A673 (cell line): ENCODE measurements at regions not wholly inside any gene's neighbourhood (a gene's known extent, or its start where the extent isn't known, plus 50 kb on each side); places are given as distances from the start of the nearest gene placed in this dataset.

Source experiments
- BruUV-seq: library from RNA; stranded (reverse); fragments of 400-500 nt; replicated peaks from 2 replicates; lab custom pipeline; 2021; lab: Mats Ljungman, UMichigan
- CTCF ChIA-PET: fragments of 300-600 bp; sonication (Branson Sonifier 250); formaldehyde crosslinking; loops from one replicate; lab custom pipeline; 2022; ENCODE audit warnings: antibody characterized with exemption; lab: Charles Lee
- POLR2A ChIA-PET: fragments of 300-600 bp; sonication (Branson Sonifier 250); formaldehyde crosslinking; loops from one replicate; lab custom pipeline; 2022; ENCODE audit warnings: antibody characterized with exemption; ENCODE audit not compliant: low non-redundant PET; lab: Charles Lee
- DNase-seq: peaks from one replicate; pipeline ENCODE4 v3.0.0-alpha.2; 2015; ENCODE audit warnings: low spot score
- H3K27ac ChIP-seq: fragments of 200-600 bp; sonication (generic); 2 replicates; pipeline ENCODE4 v1.5.1; 2016; ENCODE audit warnings: mixed run types, low read depth, mild to moderate bottlenecking, mixed read lengths, antibody characterized with exemption, low read length; ENCODE audit not compliant: poor library complexity, severe bottlenecking
- H3K27me3 ChIP-seq: fragments of 200-600 bp; sonication (generic); replicated peaks from 2 replicates; pipeline ENCODE4 v1.6.1; 2017; ENCODE audit warnings: mixed run types, low read depth, mild to moderate bottlenecking, mixed read lengths, antibody characterized with exemption, low read length; ENCODE audit not compliant: insufficient read depth, poor library complexity
- H3K36me3 ChIP-seq: fragments of 200-600 bp; sonication (generic); 2 replicates; pipeline ENCODE4 v1.6.1; 2016; ENCODE audit warnings: mixed run types, mild to moderate bottlenecking, mixed read lengths, antibody characterized with exemption, low read length; ENCODE audit not compliant: insufficient read depth, poor library complexity, severe bottlenecking
- H3K4me1 ChIP-seq: fragments of 200-600 bp; sonication (generic); 2 replicates; pipeline ENCODE4 v1.6.1; 2017; ENCODE audit warnings: mixed run types, mild to moderate bottlenecking, mixed read lengths, antibody characterized with exemption, low read length; ENCODE audit not compliant: insufficient read depth, poor library complexity, severe bottlenecking
- H3K4me3 ChIP-seq: fragments of 200-600 bp; sonication (generic); 2 replicates; pipeline ENCODE4 v1.5.1; 2016; ENCODE audit warnings: low read depth, mixed run types, mild to moderate bottlenecking, mixed read lengths, low read length; ENCODE audit not compliant: poor library complexity, severe bottlenecking
- H3K9me3 ChIP-seq: fragments of 200-600 bp; sonication (generic); 2 replicates; pipeline ENCODE4 v1.6.1; 2016; ENCODE audit warnings: mixed run types, low read depth, mild to moderate bottlenecking, mixed read lengths, antibody characterized with exemption, low read length; ENCODE audit not compliant: poor library complexity, severe bottlenecking
- CTCF ChIP-seq: fragments of 300-800, 200-600 bp; sonication (generic); conservative IDR thresholded peaks from 2 replicates; pipeline ENCODE4 v1.5.1; 2017; ENCODE audit warnings: low read depth, mild to moderate bottlenecking, antibody characterized with exemption, low read length, moderate library complexity, mixed read lengths
- EZH2 ChIP-seq: fragments of 200-600 bp; sonication (generic); IDR thresholded peaks from 2 replicates; pipeline ENCODE4 v1.6.1; 2017; ENCODE audit warnings: borderline replicate concordance, low read depth, mild to moderate bottlenecking, mixed read lengths, antibody characterized with exemption, low read length; ENCODE audit not compliant: poor library complexity, severe bottlenecking
- intact Hi-C: fragments of 100-400 bp; cut with micrococcal nuclease; formaldehyde crosslinking; loops from one replicate; pipeline ENCODE4 v1.10.0; 2022; ENCODE audit not compliant: unreplicated experiment

DNA sequence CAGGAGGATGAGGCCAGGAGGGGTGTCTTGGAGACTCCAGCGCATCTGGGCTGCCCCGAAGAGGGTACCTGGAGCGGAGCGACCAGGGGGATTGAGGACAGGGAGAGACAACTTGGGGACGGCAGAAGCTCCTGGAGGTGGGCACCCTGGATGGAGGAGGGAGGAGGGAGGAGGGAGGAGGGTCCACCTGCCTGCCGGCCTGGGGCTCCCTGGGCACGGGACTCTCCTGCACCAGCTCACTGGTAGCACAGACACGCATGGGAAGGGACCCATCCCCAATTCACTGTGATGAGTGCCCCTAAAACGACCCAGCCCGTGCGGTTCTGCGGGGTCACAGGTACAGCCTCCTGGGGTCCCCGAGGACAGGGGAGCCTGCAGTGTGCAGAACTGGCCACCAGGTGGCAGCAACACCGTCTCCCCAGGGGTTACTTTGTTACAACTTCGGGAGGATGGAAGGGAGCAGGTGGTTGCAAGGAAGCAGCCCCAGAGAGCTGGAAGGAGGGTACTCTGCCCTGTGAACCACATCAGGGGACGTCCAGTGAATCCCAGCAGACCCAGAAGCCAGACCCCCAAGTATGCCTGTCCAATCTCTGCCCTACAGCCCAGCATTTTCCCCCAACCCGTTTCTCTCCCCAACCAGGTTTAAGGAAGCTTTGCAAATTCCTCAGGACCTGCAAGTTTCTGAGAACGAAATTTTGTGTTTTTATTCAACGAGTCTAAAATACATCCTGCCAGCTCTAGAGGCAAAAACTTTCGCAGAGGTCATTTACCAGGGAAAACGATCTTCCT is 482.4 kb downstream of the NPHP4 start:
- intact Hi-C loops = loop anchor here (1.0 to 5.0 kb wide), 4 partner anchors 112 to 465 kb away; no protein-coding TSS in a partner anchor
- Histone ChIP-seq H3K27ac (no peak overlapping the region), H3K27me3 (peaks cover 13% of the 10 kb centered on the region), H3K9me3 (no peaks in the 10 kb centered on the region), H3K36me3 (no peaks in the 10 kb centered on the region), H3K4me3 (no peak overlapping the region), H3K4me1 (no peaks in the 10 kb centered on the region)
- TF ChIP-seq EZH2 (no peak), CTCF (peak; percentile 94)
- no TSS peak for BruUV-seq
- DNase-seq = peak; percentile 56
- CTCF ChIA-PET = interaction anchor here (0.7 to 0.8 kb wide), 2 partner anchors 236 to 1630 kb away, joined by 3 to 6 read pairs; no protein-coding TSS in a partner anchor
- POLR2A ChIA-PET = no interaction called here

DNA sequence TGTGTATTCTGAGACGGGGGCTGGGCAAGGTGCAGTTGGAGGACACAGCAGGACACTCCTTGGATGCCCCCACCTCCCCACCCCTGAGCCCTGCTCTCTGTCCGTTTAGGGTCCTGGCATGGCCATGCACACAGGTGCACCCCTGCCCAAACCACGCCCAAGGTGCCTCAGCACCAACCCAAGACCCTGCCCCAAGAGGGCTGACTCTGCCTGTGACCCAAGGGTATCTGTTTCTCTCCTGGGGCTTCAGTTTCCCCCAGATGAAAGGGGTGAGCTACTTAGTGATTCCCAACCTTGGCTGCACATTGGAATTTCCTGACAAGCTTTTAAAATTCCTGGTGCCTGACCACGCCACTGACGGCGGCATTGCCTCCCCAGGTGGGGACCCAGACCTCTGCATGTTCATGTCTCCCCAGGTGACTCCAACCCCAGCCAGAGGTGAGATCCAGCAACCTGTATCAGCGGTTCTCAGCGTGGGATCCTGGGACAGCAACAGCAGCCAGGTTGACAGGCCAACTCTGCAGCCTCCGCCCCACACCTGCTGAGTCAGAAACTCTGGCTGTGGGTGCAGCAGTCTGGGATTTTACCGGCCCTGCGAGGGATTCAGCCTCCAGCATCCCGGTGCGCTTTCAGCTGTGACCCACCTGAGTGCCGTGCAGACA is 483.4 kb downstream of the NPHP4 start:
- H3K36me3 ChIP-seq = no peaks in the 10 kb centered on the region
- BruUV-seq = no TSS peak
- ChIA-PET CTCF (no interaction called here), POLR2A (no interaction called here)
- no peaks in the 10 kb centered on the region for H3K4me1 ChIP-seq
- H3K4me3 ChIP-seq = no peak overlapping the region
- DNase-seq = no peak
- no peak overlapping the region for H3K27ac ChIP-seq
- no peak for TF ChIP-seq EZH2
- TF ChIP-seq CTCF = no peak
- no peaks in the 10 kb centered on the region for H3K9me3 ChIP-seq
- H3K27me3 ChIP-seq = peaks cover 13% of the 10 kb centered on the region
- intact Hi-C loops = loop anchor here (2.0 kb wide), 1 partner anchor 408 kb away; no protein-coding TSS in a partner anchor

DNA sequence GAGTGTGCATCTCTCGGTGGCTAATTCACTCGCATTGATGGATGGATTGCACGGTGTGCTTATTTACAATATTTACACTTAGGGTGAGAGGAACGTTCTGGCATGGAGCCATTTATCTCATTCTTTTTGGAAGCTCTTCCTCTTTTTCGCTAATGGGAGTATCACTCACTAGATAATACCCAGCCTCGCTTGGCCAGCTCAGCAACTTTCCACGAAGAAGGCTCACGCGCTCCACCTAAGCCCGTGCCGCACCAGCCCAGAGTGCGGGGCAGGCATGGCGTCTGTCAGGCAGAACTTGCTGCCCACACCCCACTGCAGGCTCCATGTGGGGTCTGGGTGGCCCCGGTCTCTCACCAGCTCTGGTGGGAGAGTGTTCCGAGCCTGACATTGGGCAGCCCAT is 484.9 kb downstream of the NPHP4 start:
- POLR2A ChIA-PET = no interaction called here

More for the DNA sequence above, 484.9 kb downstream of the NPHP4 start:
- H3K27ac ChIP-seq = no peak overlapping the region
- no peaks in the 10 kb centered on the region for H3K36me3 ChIP-seq
- intact Hi-C loops = no loop called here
- BruUV-seq = no TSS peak
- no peak for DNase-seq
- H3K27me3 ChIP-seq = peaks cover 16% of the 10 kb centered on the region
- CTCF ChIA-PET = no interaction called here
- H3K4me3 ChIP-seq = no peak overlapping the region
- H3K9me3 ChIP-seq = no peaks in the 10 kb centered on the region
- TF ChIP-seq EZH2 = no peak
- TF ChIP-seq CTCF = no peak
- H3K4me1 ChIP-seq = no peaks in the 10 kb centered on the region
